ENCODE measurements at regions not wholly inside any gene's neighbourhood (a gene's known extent, or its start where the extent isn't known, plus 50 kb on each side); places are given as distances from the start of the nearest gene placed in this dataset.

GRCh38 chr2:18122544-18123210 is 244.2 kb downstream of the KCNS3 start:
- TF ChIP-seq TAF1 (IDR thresholded peaks at IDR 0.05; ENCODE audit: borderline replicate concordance, low read depth, low read length) (no peak), POLR2A (IDR thresholded peaks at IDR 0.05; ENCODE audit: low read depth, low read length) (no peak), POLR2AphosphoS5 (IDR thresholded peaks at IDR 0.05; ENCODE audit: low read depth, low read length) (no peak)
